GM12891 (cell line): ENCODE measurements at regions not wholly inside any gene's neighbourhood (a gene's known extent, or its start where the extent isn't known, plus 50 kb on each side); places are given as distances from the start of the nearest gene placed in this dataset.

Source experiments
- PAX5 ChIP-seq: IDR thresholded peaks from 2 replicates; pipeline ENCODE4 v1.6.1; 2011; ENCODE audit warnings: low read length, moderate library complexity, mild to moderate bottlenecking; ENCODE audit not compliant: insufficient read depth, severe bottlenecking
- POLR2A ChIP-seq: IDR thresholded peaks from 2 replicates; pipeline ENCODE4 v1.6.1; 2011; ENCODE audit warnings: low read depth, low read length, control low read depth
- POLR2AphosphoS5 ChIP-seq: IDR thresholded peaks from 2 replicates; pipeline ENCODE4 v1.6.1; 2011; ENCODE audit warnings: low read depth, low read length, control low read depth
- SPI1 ChIP-seq: IDR thresholded peaks from 2 replicates; pipeline ENCODE4 v1.6.1; 2011; ENCODE audit warnings: low read depth, low read length, control low read depth
- TAF1 ChIP-seq: IDR thresholded peaks from 2 replicates; pipeline ENCODE4 v1.6.1; 2011; ENCODE audit warnings: low read depth, low read length, control low read depth

DNA sequence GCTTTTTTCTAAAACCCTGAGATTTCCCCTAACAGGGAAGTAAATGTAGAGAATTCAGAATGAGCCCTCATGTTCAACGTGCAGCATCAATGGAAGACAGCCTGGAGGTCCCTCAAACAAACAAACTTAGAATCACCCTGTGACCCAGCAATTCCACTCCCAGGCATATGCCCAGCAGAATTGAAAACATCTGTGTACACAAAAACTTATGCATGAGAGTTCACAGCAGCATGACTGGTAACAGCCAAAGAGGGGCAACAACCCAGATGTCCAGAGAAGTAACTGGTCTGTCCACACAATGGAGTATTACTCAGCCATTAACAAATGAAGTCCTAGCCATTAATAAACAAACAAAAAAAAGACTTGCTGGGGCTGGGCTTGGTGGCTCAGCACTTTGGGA lies 252.7 kb downstream of the PARN start:
- TF ChIP-seq POLR2AphosphoS5: no peak
- TF ChIP-seq POLR2A: no peak
- TF ChIP-seq SPI1: no peak
- no peak for TF ChIP-seq PAX5
- TF ChIP-seq TAF1: no peak
